DND-41 (cell line): ENCODE measurements at regions not wholly inside any gene's neighbourhood (a gene's known extent, or its start where the extent isn't known, plus 50 kb on each side); places are given as distances from the start of the nearest gene placed in this dataset.

Experiments used
- CTCF ChIP-seq: IDR thresholded peaks from 2 replicates; pipeline ENCODE4 v1.5.1; 2012; ENCODE audit warnings: borderline replicate concordance, low read length, moderate library complexity, mild to moderate bottlenecking; ENCODE audit not compliant: poor library complexity, severe bottlenecking; ENCODE audit errors: extremely low read depth
- EZH2 ChIP-seq: IDR thresholded peaks from 3 replicates; pipeline ENCODE4 v1.6.1; 2012; ENCODE audit warnings: borderline replicate concordance, low read depth, mild to moderate bottlenecking, moderate library complexity, low read length, inconsistent platforms; ENCODE audit not compliant: severe bottlenecking

- TF ChIP-seq CTCF (no peak), EZH2 (no peak)
Measured at GRCh38 chr3:164641071-164641470, 437.2 kb downstream of the SI start.
